Activated T-helper 1 cell treated with anti-CD3 and anti-CD28 coated beads, Interleukin-12 subunit alpha, Interleukin-12 subunit beta, Interleukin-2, Interleukin-4 antibody, amounts not matched to agents 30 ng/mL and 10 ng/mL and 1 ng/mL, durations not matched to agents 14 hours and 24 hours and 36 hours (primary cell): ENCODE measurements at regions not wholly inside any gene's neighbourhood (a gene's known extent, or its start where the extent isn't known, plus 50 kb on each side); places are given as distances from the start of the nearest gene placed in this dataset.
"Not testable (repeated sequence)": the region's sequence is repeated elsewhere in the genome, so short reads cannot be mapped to it uniquely, and the experiment has no call there.

Source experiments
- DNase-seq: peaks from one replicate; pipeline ENCODE4 v3.0.0; 2021; ENCODE audit warnings: low spot score
- H3K27ac Mint-ChIP-seq: one replicate; pipeline ENCODE4 v1.8.0; 2021; ENCODE audit warnings: mild to moderate bottlenecking, mixed read lengths
- H3K27me3 Mint-ChIP-seq: one replicate; pipeline ENCODE4 v1.8.0; 2022; ENCODE audit warnings: mild to moderate bottlenecking, moderate library complexity, mixed read lengths; ENCODE audit not compliant: insufficient read depth
- H3K36me3 Mint-ChIP-seq: one replicate; pipeline ENCODE4 v1.8.0; 2021; ENCODE audit warnings: low read depth, mixed read lengths
- H3K4me1 Mint-ChIP-seq: one replicate; pipeline ENCODE4 v1.8.0; 2021; ENCODE audit warnings: low read depth, mixed read lengths
- H3K4me3 Mint-ChIP-seq: one replicate; pipeline ENCODE4 v1.8.0; 2021; ENCODE audit warnings: mild to moderate bottlenecking, moderate library complexity, mixed read lengths
- H3K9me3 Mint-ChIP-seq: one replicate; pipeline ENCODE4 v1.8.0; 2021; ENCODE audit warnings: mixed read lengths
- intact Hi-C: fragments of 100-400 bp; cut with micrococcal nuclease; formaldehyde crosslinking; loops from one replicate; pipeline ENCODE4 v1.15.1; 2024

- H3K27ac Mint-ChIP-seq, H3K9me3 Mint-ChIP-seq, H3K36me3 Mint-ChIP-seq, H3K4me3 Mint-ChIP-seq, intact Hi-C loops, H3K27me3 Mint-ChIP-seq, DNase-seq, H3K4me1 Mint-ChIP-seq: not testable (repeated sequence)
Measured at GRCh38 chr5:136565050-136565449, 199.7 kb upstream of the TRPC7 start.

GRCh38 chr5:136564431-136564830 is 199.1 kb upstream of the TRPC7 start:
- H3K4me1 Mint-ChIP-seq, DNase-seq, H3K27me3 Mint-ChIP-seq, intact Hi-C loops, H3K36me3 Mint-ChIP-seq, H3K4me3 Mint-ChIP-seq, H3K27ac Mint-ChIP-seq, H3K9me3 Mint-ChIP-seq: not testable (repeated sequence)

- H3K27ac Mint-ChIP-seq, result no peak overlapping the region
- no peak overlapping the region for H3K4me3 Mint-ChIP-seq
- H3K9me3 Mint-ChIP-seq, result no peaks in the 10 kb centered on the region
- intact Hi-C loops, result no loop called here
- no peak for DNase-seq
- H3K27me3 Mint-ChIP-seq, result no peaks in the 10 kb centered on the region
- H3K36me3 Mint-ChIP-seq, result no peaks in the 10 kb centered on the region
- no peaks in the 10 kb centered on the region for H3K4me1 Mint-ChIP-seq
Measured at GRCh38 chr5:136563489-136563888, 198.1 kb upstream of the TRPC7 start.

- no peaks in the 10 kb centered on the region for H3K27me3 Mint-ChIP-seq
- no peaks in the 10 kb centered on the region for H3K4me1 Mint-ChIP-seq
- no peak for DNase-seq
- intact Hi-C loops, result no loop called here
- no peaks in the 10 kb centered on the region for H3K9me3 Mint-ChIP-seq
- H3K36me3 Mint-ChIP-seq, result no peaks in the 10 kb centered on the region
- H3K4me3 Mint-ChIP-seq, result no peak overlapping the region
- H3K27ac Mint-ChIP-seq, result no peak overlapping the region
Measured at GRCh38 chr5:136560126-136560525, 194.8 kb upstream of the TRPC7 start.

GRCh38 chr5:136559651-136560050 is 194.3 kb upstream of the TRPC7 start:
- DNase-seq, result no peak
- Mint-ChIP-seq H3K9me3 (no peaks in the 10 kb centered on the region), H3K27ac (no peak overlapping the region)

GRCh38 chr5:136547096-136547495 is 181.8 kb upstream of the TRPC7 start:
- H3K36me3 Mint-ChIP-seq, H3K4me1 Mint-ChIP-seq, intact Hi-C loops, H3K4me3 Mint-ChIP-seq, DNase-seq, H3K27me3 Mint-ChIP-seq, H3K27ac Mint-ChIP-seq, H3K9me3 Mint-ChIP-seq: not testable (repeated sequence)

More at GRCh38 chr5:136559651-136560050, 194.3 kb upstream of the TRPC7 start:
- Mint-ChIP-seq H3K27me3 (no peaks in the 10 kb centered on the region), H3K36me3 (no peaks in the 10 kb centered on the region), H3K4me3 (no peak overlapping the region), H3K4me1 (no peaks in the 10 kb centered on the region)
- intact Hi-C loops, result no loop called here

GRCh38 chr5:136546441-136546840 is 181.1 kb upstream of the TRPC7 start:
- intact Hi-C loops, H3K36me3 Mint-ChIP-seq, H3K4me3 Mint-ChIP-seq, DNase-seq, H3K27me3 Mint-ChIP-seq, H3K4me1 Mint-ChIP-seq, H3K27ac Mint-ChIP-seq, H3K9me3 Mint-ChIP-seq: not testable (repeated sequence)

GRCh38 chr5:136545031-136545430 is 179.7 kb upstream of the TRPC7 start:
- H3K9me3 Mint-ChIP-seq, H3K36me3 Mint-ChIP-seq, H3K27ac Mint-ChIP-seq, H3K27me3 Mint-ChIP-seq, intact Hi-C loops, DNase-seq, H3K4me3 Mint-ChIP-seq, H3K4me1 Mint-ChIP-seq: not testable (repeated sequence)

GRCh38 chr5:136538534-136538933 is 173.2 kb upstream of the TRPC7 start:
- no peak overlapping the region for H3K27ac Mint-ChIP-seq
- H3K9me3 Mint-ChIP-seq, result no peaks in the 10 kb centered on the region
- H3K27me3 Mint-ChIP-seq, result peaks cover 2% of the 10 kb centered on the region
- no peak for DNase-seq
- H3K36me3 Mint-ChIP-seq, result no peaks in the 10 kb centered on the region
- H3K4me1 Mint-ChIP-seq, result no peaks in the 10 kb centered on the region
- intact Hi-C loops, result no loop called here
- H3K4me3 Mint-ChIP-seq, result no peak overlapping the region

- no peak overlapping the region for H3K27ac Mint-ChIP-seq
- no peaks in the 10 kb centered on the region for H3K36me3 Mint-ChIP-seq
- H3K4me3 Mint-ChIP-seq, result no peak overlapping the region
- no peaks in the 10 kb centered on the region for H3K4me1 Mint-ChIP-seq
- DNase-seq, result no peak
- no peaks in the 10 kb centered on the region for H3K27me3 Mint-ChIP-seq
- intact Hi-C loops, result no loop called here
- H3K9me3 Mint-ChIP-seq, result no peaks in the 10 kb centered on the region
Measured at GRCh38 chr5:136529081-136529480, 163.7 kb upstream of the TRPC7 start.

GRCh38 chr5:136528481-136529030 is 163.2 kb upstream of the TRPC7 start:
- Mint-ChIP-seq H3K4me3 (no peak overlapping the region), H3K27ac (no peak overlapping the region), H3K4me1 (no peaks in the 10 kb centered on the region), H3K9me3 (no peaks in the 10 kb centered on the region), H3K36me3 (no peaks in the 10 kb centered on the region), H3K27me3 (no peaks in the 10 kb centered on the region)
- DNase-seq, result no peak
- intact Hi-C loops, result no loop called here

GRCh38 chr5:136527311-136527710 is 162.0 kb upstream of the TRPC7 start:
- Mint-ChIP-seq H3K36me3 (no peaks in the 10 kb centered on the region), H3K4me3 (no peak overlapping the region), H3K27ac (no peak overlapping the region), H3K9me3 (no peaks in the 10 kb centered on the region), H3K4me1 (no peaks in the 10 kb centered on the region), H3K27me3 (no peaks in the 10 kb centered on the region)
- intact Hi-C loops, result no loop called here
- DNase-seq, result no peak

GRCh38 chr5:136526791-136527190 is 161.4 kb upstream of the TRPC7 start:
- Mint-ChIP-seq H3K9me3 (no peaks in the 10 kb centered on the region), H3K27ac (no peak overlapping the region), H3K4me3 (no peak overlapping the region), H3K36me3 (no peaks in the 10 kb centered on the region), H3K27me3 (no peaks in the 10 kb centered on the region), H3K4me1 (no peaks in the 10 kb centered on the region)
- intact Hi-C loops, result no loop called here
- DNase-seq, result no peak

GRCh38 chr5:136526021-136526420 is 160.7 kb upstream of the TRPC7 start:
- Mint-ChIP-seq H3K4me1 (no peaks in the 10 kb centered on the region), H3K27ac (no peak overlapping the region), H3K4me3 (no peak overlapping the region), H3K36me3 (no peaks in the 10 kb centered on the region), H3K9me3 (no peaks in the 10 kb centered on the region), H3K27me3 (no peaks in the 10 kb centered on the region)
- intact Hi-C loops, result no loop called here
- no peak for DNase-seq
